SKM-1 treated with dmso at 0.1 percent for 144 hours (cell line): ENCODE measurements at regions not wholly inside any gene's neighbourhood (a gene's known extent, or its start where the extent isn't known, plus 50 kb on each side); places are given as distances from the start of the nearest gene placed in this dataset.

Source experiments
- DNase-seq: peaks from one replicate; lab custom pipeline; 2025; ENCODE audit not compliant: unreplicated experiment; lab: John Stamatoyannopoulos, UW

GRCh38 chr21:16863362-16863905 is 649.4 kb upstream of the CXADR start:
- peak; percentile 18 for DNase-seq

GRCh38 chr21:16863908-16864307 is 648.9 kb upstream of the CXADR start:
- no peak for DNase-seq

GRCh38 chr21:16865632-16866031 is 647.2 kb upstream of the CXADR start:
- DNase-seq: no peak

GRCh38 chr21:16866851-16867250 is 646.0 kb upstream of the CXADR start:
- DNase-seq: no peak

GRCh38 chr21:16870103-16870502 is 642.7 kb upstream of the CXADR start:
- DNase-seq: peak; percentile 3

- no peak for DNase-seq
Measured at GRCh38 chr21:16872616-16873015, 640.2 kb upstream of the CXADR start.

GRCh38 chr21:16873176-16873575 is 639.7 kb upstream of the CXADR start:
- no peak for DNase-seq

GRCh38 chr21:16873596-16873995 is 639.2 kb upstream of the CXADR start:
- DNase-seq: no peak

GRCh38 chr21:16879479-16879878 is 633.4 kb upstream of the CXADR start:
- no peak for DNase-seq

- no peak for DNase-seq
Measured at GRCh38 chr21:16891821-16892220, 621.0 kb upstream of the CXADR start.

GRCh38 chr21:16900685-16901084 is 612.2 kb upstream of the CXADR start:
- no peak for DNase-seq

GRCh38 chr21:16908077-16908476 is 604.8 kb upstream of the CXADR start:
- DNase-seq: no peak

- DNase-seq: no peak
Measured at GRCh38 chr21:16910435-16911165, 602.2 kb upstream of the CXADR start.

- no peak for DNase-seq
Measured at GRCh38 chr21:16911166-16911607, 601.7 kb upstream of the CXADR start.

- DNase-seq: no peak
Measured at GRCh38 chr21:16912075-16912474, 600.8 kb upstream of the CXADR start.

- DNase-seq: no peak
Measured at GRCh38 chr21:16913010-16913409, 599.8 kb upstream of the CXADR start.

- DNase-seq: no peak
Measured at GRCh38 chr21:16928439-16928838, 584.4 kb upstream of the CXADR start.

GRCh38 chr21:16932314-16932713 is 580.5 kb upstream of the CXADR start:
- no peak for DNase-seq

- DNase-seq: no peak
Measured at GRCh38 chr21:16942703-16943102, 570.1 kb upstream of the CXADR start.

GRCh38 chr21:16943231-16943630 is 569.6 kb upstream of the CXADR start:
- DNase-seq: no peak

- no peak for DNase-seq
Measured at GRCh38 chr21:16945580-16945979, 567.3 kb upstream of the CXADR start.

- no peak for DNase-seq
Measured at GRCh38 chr21:16956824-16957223, 556.0 kb upstream of the CXADR start.

GRCh38 chr21:16965424-16965823 is 547.4 kb upstream of the CXADR start:
- no peak for DNase-seq
